Smooth muscle cell (in vitro differentiated cells): ENCODE measurements at regions not wholly inside any gene's neighbourhood (a gene's known extent, or its start where the extent isn't known, plus 50 kb on each side); places are given as distances from the start of the nearest gene placed in this dataset.

Source experiments
- DNase-seq: peaks from one replicate; lab custom pipeline; 2025; ENCODE audit not compliant: unreplicated experiment; lab: John Stamatoyannopoulos, UW
- H2AFZ ChIP-seq: fragments of 200-600 bp; sonication (generic); 2 replicates; pipeline ENCODE4 v1.6.0; 2016; ENCODE audit warnings: antibody characterized with exemption, low read depth, mild to moderate bottlenecking
- H3F3A ChIP-seq: fragments of 200-600 bp; sonication (generic); 2 replicates; pipeline ENCODE4 v1.6.0; 2017; ENCODE audit warnings: antibody characterized with exemption, low read depth
- H3K27ac ChIP-seq: fragments of 200-600 bp; sonication (generic); 2 replicates; pipeline ENCODE4 v1.5.1; 2016; ENCODE audit warnings: low read depth, mild to moderate bottlenecking
- H3K27me3 ChIP-seq: fragments of 200-600 bp; sonication (generic); 2 replicates; pipeline ENCODE4 v1.6.1; 2016; ENCODE audit warnings: low read depth, mild to moderate bottlenecking
- H3K36me3 ChIP-seq: fragments of 200-600 bp; sonication (generic); 2 replicates; pipeline ENCODE4 v1.5.1; 2016; ENCODE audit warnings: low read depth
- H3K4me1 ChIP-seq: fragments of 200-600 bp; sonication (generic); 2 replicates; pipeline ENCODE4 v1.5.1; 2016; ENCODE audit warnings: low read depth
- H3K4me2 ChIP-seq: fragments of 200-600 bp; sonication (generic); 2 replicates; pipeline ENCODE4 v1.6.0; 2016; ENCODE audit warnings: mild to moderate bottlenecking
- H3K4me3 ChIP-seq: fragments of 200-600 bp; sonication (generic); 2 replicates; pipeline ENCODE4 v1.5.1; 2016; ENCODE audit warnings: mild to moderate bottlenecking
- H3K79me2 ChIP-seq: fragments of 200-600 bp; sonication (generic); 2 replicates; pipeline ENCODE4 v1.6.0; 2016; ENCODE audit warnings: low read depth, mild to moderate bottlenecking
- H3K9ac ChIP-seq: fragments of 200-600 bp; sonication (generic); 2 replicates; pipeline ENCODE4 v1.6.0; 2016; ENCODE audit warnings: low read depth
- H3K9me3 ChIP-seq: fragments of 200-600 bp; sonication (generic); replicated peaks from 2 replicates; pipeline ENCODE4 v1.5.1; 2016; ENCODE audit warnings: low read depth
- H4K20me1 ChIP-seq: fragments of 200-600 bp; sonication (generic); 2 replicates; pipeline ENCODE4 v1.6.0; 2016; ENCODE audit warnings: low read depth
- CTCF ChIP-seq: fragments of 200-600 bp; sonication (generic); IDR thresholded peaks from 2 replicates; pipeline ENCODE4 v1.5.1; 2017; ENCODE audit warnings: borderline replicate concordance, mild to moderate bottlenecking, antibody characterized with exemption; ENCODE audit not compliant: insufficient read depth, poor library complexity, severe bottlenecking
- WGBS: methylation state at CpG from one replicate; pipeline ENCODE4 v1.1.7; 2016; ENCODE audit warnings: low lambda C conversion rate; 5-methylcytosine and 5-hydroxymethylcytosine counted together

GRCh38 chr7:13047061-13047460 is 359.6 kb downstream of the ARL4A start:
- Histone ChIP-seq H3K4me3 (no peak overlapping the region), H3K9me3 (no peaks in the 10 kb centered on the region), H3K4me1 (peaks cover 30% of the 10 kb centered on the region), H3K79me2 (peaks cover 3% of the 10 kb centered on the region), H3K36me3 (no peaks in the 10 kb centered on the region), H3F3A (peaks cover 4% of the 10 kb centered on the region), H3K9ac (no peak overlapping the region), H4K20me1 (no peaks in the 10 kb centered on the region), H3K27me3 (no peaks in the 10 kb centered on the region), H3K27ac (peak overlapping the region; percentile 65), H2AFZ (peak overlapping the region; percentile 87), H3K4me2 (peak overlapping the region; percentile 72)
- no peak for TF ChIP-seq CTCF
- no peak for DNase-seq
- WGBS: 70% methylated on average over 4 of the region's 4 CpGs

- H2AFZ ChIP-seq: peak overlapping the region; percentile 17
- peak overlapping the region; percentile 46 for H3K27ac ChIP-seq
- no peak for TF ChIP-seq CTCF
- peaks cover 3% of the 10 kb centered on the region for H3K79me2 ChIP-seq
- DNase-seq: no peak
- H3K9ac ChIP-seq: no peak overlapping the region
- H3K4me1 ChIP-seq: peaks cover 24% of the 10 kb centered on the region
- peak overlapping the region; percentile 73 for H3K4me2 ChIP-seq
- 90% methylated on average over 3 of the region's 3 CpGs for WGBS
- H3K9me3 ChIP-seq: no peaks in the 10 kb centered on the region
- H3K36me3 ChIP-seq: no peaks in the 10 kb centered on the region
- no peak overlapping the region for H3K4me3 ChIP-seq
- H3K27me3 ChIP-seq: no peaks in the 10 kb centered on the region
- H3F3A ChIP-seq: peaks cover 4% of the 10 kb centered on the region
- no peaks in the 10 kb centered on the region for H4K20me1 ChIP-seq
Observed at GRCh38 chr7:13049946-13050345, 362.5 kb downstream of the ARL4A start.

GRCh38 chr7:13050703-13051102 is 363.3 kb downstream of the ARL4A start:
- no peaks in the 10 kb centered on the region for H3K9me3 ChIP-seq
- H3K4me3 ChIP-seq: no peak overlapping the region
- no peaks in the 10 kb centered on the region for H3K79me2 ChIP-seq
- H3K36me3 ChIP-seq: no peaks in the 10 kb centered on the region
- no peaks in the 10 kb centered on the region for H4K20me1 ChIP-seq
- DNase-seq: no peak
- peak overlapping the region; percentile 46 for H3K27ac ChIP-seq
- peaks cover 24% of the 10 kb centered on the region for H3K4me1 ChIP-seq
- no peak overlapping the region for H3K9ac ChIP-seq
- H3K27me3 ChIP-seq: no peaks in the 10 kb centered on the region
- H3F3A ChIP-seq: peaks cover 4% of the 10 kb centered on the region
- peak overlapping the region; percentile 17 for H2AFZ ChIP-seq
- TF ChIP-seq CTCF: no peak
- peak overlapping the region; percentile 73 for H3K4me2 ChIP-seq
- 3% methylated on average over 2 of the region's 2 CpGs for whole genome bisulfite sequencing

GRCh38 chr7:13055732-13056368 is 368.4 kb downstream of the ARL4A start:
- H3K4me1 ChIP-seq: peaks cover 4% of the 10 kb centered on the region
- TF ChIP-seq CTCF: no peak
- no peak overlapping the region for H3K4me2 ChIP-seq
- no peak for DNase-seq
- H3K9me3 ChIP-seq: no peaks in the 10 kb centered on the region
- no peaks in the 10 kb centered on the region for H4K20me1 ChIP-seq
- no peaks in the 10 kb centered on the region for H3K27me3 ChIP-seq
- no peaks in the 10 kb centered on the region for H3K36me3 ChIP-seq
- H3K79me2 ChIP-seq: no peaks in the 10 kb centered on the region
- H3K27ac ChIP-seq: peak overlapping the region; percentile 16
- no peak overlapping the region for H3K4me3 ChIP-seq
- no peak overlapping the region for H3K9ac ChIP-seq
- peak overlapping the region; percentile 90 for H2AFZ ChIP-seq
- 65% methylated on average over 2 of the region's 2 CpGs for WGBS
- no peaks in the 10 kb centered on the region for H3F3A ChIP-seq
